GM12865 (cell line): ENCODE measurements at regions not wholly inside any gene's neighbourhood (a gene's known extent, or its start where the extent isn't known, plus 50 kb on each side); places are given as distances from the start of the nearest gene placed in this dataset.

Experiments used
- DNase-seq: peaks from one replicate; pipeline ENCODE4 v3.0.0; 2010; ENCODE audit warnings: low read depth
- H3K4me3 ChIP-seq: 2 replicates; pipeline ENCODE4 v1.5.1; 2011; ENCODE audit warnings: mild to moderate bottlenecking, low read depth, low read length, control low read depth
- TF ChIP-seq, protein P1 (sequence below): IDR thresholded peaks from 2 replicates; pipeline ENCODE4 v1.5.1; 2011; ENCODE audit warnings: low read length, control low read depth, low read depth, inconsistent platforms; ENCODE audit not compliant: insufficient read depth; ENCODE audit errors: missing control alignments

DNA sequence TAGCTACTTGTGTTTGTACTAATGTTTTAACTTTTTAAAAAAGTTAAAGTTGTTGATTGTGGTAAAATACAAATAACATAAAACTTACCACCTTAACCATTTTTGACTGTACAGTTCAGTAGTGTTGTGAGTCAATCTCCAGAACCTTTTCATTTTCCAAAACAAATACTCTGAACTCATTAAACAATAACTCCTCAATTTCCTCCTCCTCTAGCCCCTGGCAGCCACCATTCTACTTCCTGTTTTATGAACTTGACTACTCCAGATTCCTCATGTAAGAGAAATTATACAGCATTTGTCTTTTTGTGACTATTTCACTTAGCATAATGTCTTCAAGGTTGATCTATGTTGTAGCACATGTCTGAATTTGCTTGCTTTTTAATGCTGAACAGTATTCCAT is 299.1 kb upstream of the AMIGO2 start:
- DNase-seq: no peak
- no peak overlapping the region for H3K4me3 ChIP-seq
- TF ChIP-seq, protein P1, sequence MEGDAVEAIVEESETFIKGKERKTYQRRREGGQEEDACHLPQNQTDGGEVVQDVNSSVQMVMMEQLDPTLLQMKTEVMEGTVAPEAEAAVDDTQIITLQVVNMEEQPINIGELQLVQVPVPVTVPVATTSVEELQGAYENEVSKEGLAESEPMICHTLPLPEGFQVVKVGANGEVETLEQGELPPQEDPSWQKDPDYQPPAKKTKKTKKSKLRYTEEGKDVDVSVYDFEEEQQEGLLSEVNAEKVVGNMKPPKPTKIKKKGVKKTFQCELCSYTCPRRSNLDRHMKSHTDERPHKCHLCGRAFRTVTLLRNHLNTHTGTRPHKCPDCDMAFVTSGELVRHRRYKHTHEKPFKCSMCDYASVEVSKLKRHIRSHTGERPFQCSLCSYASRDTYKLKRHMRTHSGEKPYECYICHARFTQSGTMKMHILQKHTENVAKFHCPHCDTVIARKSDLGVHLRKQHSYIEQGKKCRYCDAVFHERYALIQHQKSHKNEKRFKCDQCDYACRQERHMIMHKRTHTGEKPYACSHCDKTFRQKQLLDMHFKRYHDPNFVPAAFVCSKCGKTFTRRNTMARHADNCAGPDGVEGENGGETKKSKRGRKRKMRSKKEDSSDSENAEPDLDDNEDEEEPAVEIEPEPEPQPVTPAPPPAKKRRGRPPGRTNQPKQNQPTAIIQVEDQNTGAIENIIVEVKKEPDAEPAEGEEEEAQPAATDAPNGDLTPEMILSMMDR: no peak

DNA sequence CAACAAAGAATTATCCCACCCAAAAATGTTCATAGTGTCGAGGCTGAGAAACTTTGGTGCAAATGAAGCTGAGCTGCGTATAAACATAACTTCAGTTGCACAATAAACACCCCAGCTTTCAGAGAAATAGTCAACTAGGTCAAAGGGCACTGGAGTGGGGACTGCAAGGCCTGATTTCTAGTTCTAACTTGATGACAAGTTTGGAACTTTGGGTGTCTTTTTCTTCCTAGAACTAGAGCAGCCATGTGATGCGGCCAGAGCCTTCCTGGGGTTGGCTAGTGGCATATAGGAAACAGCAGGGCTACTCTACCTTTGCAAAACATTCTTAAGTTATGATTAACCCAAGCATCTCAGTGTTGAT is 298.4 kb upstream of the AMIGO2 start:
- TF ChIP-seq, protein P1: no peak

DNA sequence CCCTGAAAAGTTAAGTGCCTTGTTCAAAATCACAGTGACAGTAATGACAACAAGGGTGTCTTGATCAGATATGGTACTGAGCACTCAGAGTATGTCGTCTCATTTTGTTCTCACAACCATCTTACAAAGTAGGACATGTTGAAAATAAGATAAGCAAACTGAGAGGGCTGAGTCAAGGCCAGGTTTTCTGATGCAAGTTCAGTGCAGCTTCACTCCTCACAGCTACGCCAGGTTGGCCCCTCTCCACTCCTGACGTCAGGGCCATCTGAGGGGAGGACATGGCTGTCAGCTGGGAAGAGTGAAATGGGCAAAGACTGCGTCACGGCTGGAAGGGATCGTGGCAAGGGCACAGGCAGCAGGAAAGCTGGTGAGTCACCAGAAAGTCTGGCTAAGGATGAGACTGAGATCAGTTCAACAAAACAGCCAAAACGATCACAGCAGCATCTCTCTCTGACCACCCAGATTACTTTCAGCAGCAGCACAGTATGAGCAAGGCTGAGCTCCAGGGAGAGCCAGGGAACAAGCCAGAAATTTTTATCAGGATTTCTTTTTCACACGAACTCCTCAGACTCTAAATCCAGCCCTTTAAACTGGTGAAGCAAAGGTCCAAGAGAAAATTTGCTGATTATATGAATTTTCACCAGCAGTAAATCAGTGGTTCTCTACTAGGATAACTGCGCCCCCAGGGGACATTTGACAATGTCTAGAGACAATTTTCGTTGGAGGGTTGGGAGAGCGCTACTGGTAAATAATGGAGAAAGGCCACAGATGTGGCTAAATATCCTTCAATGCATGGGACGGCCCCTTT is 297.9 kb upstream of the AMIGO2 start:
- H3K4me3 ChIP-seq: no peak overlapping the region
- TF ChIP-seq, protein P1: no peak
- DNase-seq: no peak

More for the DNA sequence above, 298.4 kb upstream of the AMIGO2 start:
- H3K4me3 ChIP-seq: no peak overlapping the region
- DNase-seq: no peak

DNA sequence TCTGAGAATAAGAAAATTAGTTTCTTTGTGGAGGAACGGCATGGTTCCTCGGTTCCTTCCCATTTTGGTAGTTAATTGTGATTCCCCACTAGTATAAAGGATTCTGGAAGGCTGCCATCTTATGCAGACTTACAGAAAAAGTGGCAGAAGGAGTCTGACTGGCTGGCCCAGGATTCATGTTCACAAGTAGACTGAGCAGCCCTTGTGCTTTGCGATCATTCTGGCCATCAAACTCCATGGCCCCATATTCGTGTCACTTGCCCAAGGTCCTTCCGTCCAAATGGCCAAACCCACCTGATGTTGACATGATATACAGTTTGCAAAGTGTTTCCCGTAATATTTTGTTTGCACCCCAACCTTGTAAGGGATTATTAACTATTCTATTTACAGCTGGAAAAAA is 297.2 kb upstream of the AMIGO2 start:
- TF ChIP-seq, protein P1: no peak
- no peak for DNase-seq
- no peak overlapping the region for H3K4me3 ChIP-seq

DNA sequence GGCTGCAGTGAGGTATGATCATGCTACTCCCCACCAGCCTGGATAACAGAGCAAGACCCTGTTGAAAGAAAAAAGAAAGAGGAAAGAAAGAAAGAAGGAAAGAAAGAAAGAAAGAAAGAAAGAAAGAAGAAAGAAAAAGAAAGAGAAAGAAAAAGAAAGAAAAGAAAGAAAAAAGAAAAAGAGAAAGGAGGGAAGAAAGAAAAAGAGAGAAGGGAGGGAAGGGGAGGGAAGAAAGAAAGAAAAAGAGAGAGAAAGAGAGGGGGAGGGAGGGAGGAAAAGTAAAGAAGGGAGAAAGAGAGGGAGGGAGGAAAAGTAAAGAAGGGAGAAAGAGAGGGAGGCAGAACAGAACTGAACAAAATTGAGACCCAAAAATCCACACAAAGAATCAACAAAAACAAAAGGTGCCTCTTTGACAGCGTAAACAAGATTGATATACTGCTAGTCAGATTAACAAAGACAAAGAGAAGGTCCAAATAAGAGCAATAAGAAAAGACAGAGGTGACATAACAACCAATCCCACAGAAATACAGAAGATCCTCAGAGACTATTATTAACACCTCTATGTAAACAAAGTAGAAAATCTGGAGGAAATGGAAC is 293.9 kb upstream of the AMIGO2 start:
- DNase-seq: no peak
- H3K4me3 ChIP-seq: no peak overlapping the region
- TF ChIP-seq, protein P1: no peak

DNA sequence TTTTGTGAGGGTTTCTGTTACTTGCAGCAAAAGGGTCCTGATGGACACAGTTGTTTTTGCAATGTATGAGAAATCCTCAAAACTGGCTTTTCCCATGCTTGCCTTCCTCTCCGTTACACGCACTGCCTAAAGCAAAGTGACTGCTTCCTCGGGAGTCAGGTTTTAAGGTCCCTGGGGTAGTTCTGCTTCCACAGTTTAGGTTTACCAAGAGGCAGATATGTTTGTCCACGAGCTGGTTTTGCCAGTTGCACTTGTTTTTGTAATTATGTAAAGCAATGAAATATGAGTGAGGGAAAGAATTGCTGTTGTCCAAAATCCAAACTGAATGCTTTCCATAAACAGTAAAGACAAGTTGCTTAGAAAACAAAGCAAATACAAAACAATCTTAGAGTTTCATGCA is 290.7 kb upstream of the AMIGO2 start:
- H3K4me3 ChIP-seq: no peak overlapping the region
- TF ChIP-seq, protein P1: no peak
- DNase-seq: no peak
